ENCODE measurements at regions not wholly inside any gene's neighbourhood (a gene's known extent, or its start where the extent isn't known, plus 50 kb on each side); places are given as distances from the start of the nearest gene placed in this dataset.

DNA sequence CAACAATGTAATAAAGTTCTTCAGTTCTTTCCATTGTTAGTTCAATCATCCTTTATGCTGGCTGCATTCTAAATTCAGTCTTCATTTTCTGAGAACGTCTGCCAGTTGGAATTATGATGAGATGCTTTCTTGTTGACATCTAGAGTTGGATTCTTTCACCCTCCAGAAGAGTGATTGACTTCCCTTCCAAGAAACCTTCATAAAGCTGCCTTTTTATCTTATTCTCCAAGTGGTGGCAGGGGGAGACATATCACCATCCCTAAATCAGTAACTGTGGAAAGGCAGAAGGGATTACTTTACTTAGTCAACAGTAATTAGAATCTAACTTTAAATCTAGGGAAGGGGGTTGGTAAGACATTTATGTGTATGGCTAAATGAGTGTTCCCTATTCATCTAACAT, 86.8 kb upstream of the GULP1 start:
- DNase-seq (ENCODE audit: low read depth) = no peak

GRCh38 chr2:188207554-188207953, 84.1 kb upstream of the GULP1 start:
- DNase-seq (ENCODE audit: low read depth) = no peak

GRCh38 chr2:188209218-188209617, 82.5 kb upstream of the GULP1 start:
- DNase-seq (ENCODE audit: low read depth) = no peak

- DNase-seq (ENCODE audit: low read depth) = no peak
Observed at GRCh38 chr2:188217264-188217663, 74.4 kb upstream of the GULP1 start.

DNA sequence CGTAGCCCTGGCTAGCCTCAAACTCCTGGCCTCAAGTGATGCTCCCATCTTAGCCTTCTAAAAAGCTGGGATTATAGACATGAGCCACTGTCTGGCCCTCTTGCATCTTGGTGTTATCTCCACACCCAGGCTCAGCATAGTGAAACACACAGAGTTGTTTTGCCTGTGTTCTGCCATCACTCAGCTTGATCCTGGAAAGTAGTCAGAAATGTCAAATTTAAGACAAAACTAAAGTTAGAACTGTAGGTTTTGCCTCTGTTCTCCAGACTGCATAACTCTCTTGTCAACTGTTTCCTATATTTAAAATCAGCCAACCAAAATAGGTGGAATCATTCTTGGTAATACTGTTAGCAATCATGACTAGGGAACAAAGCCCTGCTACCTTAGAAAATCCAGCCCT, 72.1 kb upstream of the GULP1 start:
- DNase-seq (ENCODE audit: low read depth) = no peak

GRCh38 chr2:188220535-188220934, 71.1 kb upstream of the GULP1 start:
- no peak for DNase-seq (ENCODE audit: low read depth)

DNA sequence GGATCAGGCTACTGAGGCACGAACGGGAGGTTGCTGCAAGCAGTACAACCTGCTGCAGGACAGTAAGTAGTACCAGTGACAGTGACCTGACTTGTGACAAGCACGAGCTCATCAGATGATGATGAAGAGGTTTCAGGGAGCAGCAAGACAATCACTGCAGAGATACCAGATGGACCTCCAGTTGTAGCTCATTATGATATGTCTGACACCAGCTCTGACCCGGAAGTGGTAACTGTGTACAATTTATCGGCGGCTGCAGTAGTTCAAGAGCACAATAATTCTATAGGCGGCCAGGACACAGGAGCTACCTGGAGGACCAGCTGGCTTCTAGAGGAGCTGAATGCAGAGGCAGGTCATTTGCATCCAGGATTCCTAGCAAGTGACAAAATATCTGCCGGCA, 64.0 kb upstream of the GULP1 start:
- no peak for DNase-seq (ENCODE audit: low read depth)

GRCh38 chr2:188235364-188235763, 56.3 kb upstream of the GULP1 start:
- DNase-seq (ENCODE audit: low read depth) = no peak

GRCh38 chr2:188238386-188238785, 53.3 kb upstream of the GULP1 start:
- DNase-seq (ENCODE audit: low read depth) = no peak

All from LHCN-M2 (cell line).